ENCODE measurements at regions not wholly inside any gene's neighbourhood (a gene's known extent, or its start where the extent isn't known, plus 50 kb on each side); places are given as distances from the start of the nearest gene placed in this dataset.

GRCh38 chr3:80215191-80215590 lies 447.4 kb upstream of the ROBO1 start:
- FAIRE-seq (no peak), DNase-seq (ENCODE audit: insufficient read length) (no peak)
- no peak for TF ChIP-seq POLR2AphosphoS5 (IDR thresholded peaks at IDR 0.05; ENCODE audit: low read depth, low read length)
- TF ChIP-seq POLR2A (IDR thresholded peaks at IDR 0.05; ENCODE audit: low read depth, low read length), result no peak

DNA sequence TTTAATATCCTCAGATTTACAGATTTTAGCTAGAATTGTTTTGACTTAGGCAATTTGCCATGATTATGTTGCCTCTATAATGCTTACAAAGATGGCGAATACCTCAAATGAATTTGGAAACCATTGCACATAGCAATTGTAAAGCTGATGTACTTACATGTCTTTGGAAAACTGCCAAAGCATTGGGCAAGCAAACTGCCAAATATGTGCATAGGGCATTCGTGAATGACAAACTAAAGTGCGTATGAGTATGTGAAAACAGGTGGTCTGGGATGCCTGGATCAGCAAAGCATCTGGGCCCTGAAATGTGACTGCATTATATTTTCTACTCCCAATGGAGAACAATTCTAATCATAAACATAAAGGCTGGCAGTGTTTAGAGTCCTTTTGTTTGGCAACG lies 445.3 kb upstream of the ROBO1 start:
- TF ChIP-seq TAF1 (IDR thresholded peaks at IDR 0.05; ENCODE audit: borderline replicate concordance, low read depth, low read length) (no peak), POLR2A (IDR thresholded peaks at IDR 0.05; ENCODE audit: low read depth, low read length) (no peak), POLR2AphosphoS5 (IDR thresholded peaks at IDR 0.05; ENCODE audit: low read depth, low read length) (no peak)
- no peak for FAIRE-seq
- DNase-seq (ENCODE audit: insufficient read length), result no peak

- no peak for TF ChIP-seq POLR2A (IDR thresholded peaks at IDR 0.05; ENCODE audit: low read depth, low read length)
- DNase-seq (ENCODE audit: insufficient read length), result no peak
- FAIRE-seq, result no peak
Observed at GRCh38 chr3:80192936-80193335, 425.1 kb upstream of the ROBO1 start.

GRCh38 chr3:80190051-80190450 lies 422.3 kb upstream of the ROBO1 start:
- DNase-seq (ENCODE audit: insufficient read length), result no peak
- FAIRE-seq, result no peak

GRCh38 chr3:80187981-80188380 lies 420.2 kb upstream of the ROBO1 start:
- FAIRE-seq, result no peak
- no peak for DNase-seq (ENCODE audit: insufficient read length)
- TF ChIP-seq TAF1 (IDR thresholded peaks at IDR 0.05; ENCODE audit: borderline replicate concordance, low read depth, low read length) (no peak), POLR2A (IDR thresholded peaks at IDR 0.05; ENCODE audit: low read depth, low read length) (no peak), POLR2AphosphoS5 (IDR thresholded peaks at IDR 0.05; ENCODE audit: low read depth, low read length) (no peak)

More at GRCh38 chr3:80190051-80190450, 422.3 kb upstream of the ROBO1 start:
- TF ChIP-seq POLR2AphosphoS5 (IDR thresholded peaks at IDR 0.05; ENCODE audit: low read depth, low read length), result no peak
- no peak for TF ChIP-seq TAF1 (IDR thresholded peaks at IDR 0.05; ENCODE audit: borderline replicate concordance, low read depth, low read length)
- no peak for TF ChIP-seq POLR2A (IDR thresholded peaks at IDR 0.05; ENCODE audit: low read depth, low read length)

- no peak for TF ChIP-seq POLR2A (IDR thresholded peaks at IDR 0.05; ENCODE audit: low read depth, low read length)
- no peak for TF ChIP-seq POLR2AphosphoS5 (IDR thresholded peaks at IDR 0.05; ENCODE audit: low read depth, low read length)
- no peak for TF ChIP-seq TAF1 (IDR thresholded peaks at IDR 0.05; ENCODE audit: borderline replicate concordance, low read depth, low read length)
- DNase-seq (ENCODE audit: insufficient read length) (no peak), FAIRE-seq (no peak)
Observed at GRCh38 chr3:80159990-80160506, 392.2 kb upstream of the ROBO1 start.

DNA sequence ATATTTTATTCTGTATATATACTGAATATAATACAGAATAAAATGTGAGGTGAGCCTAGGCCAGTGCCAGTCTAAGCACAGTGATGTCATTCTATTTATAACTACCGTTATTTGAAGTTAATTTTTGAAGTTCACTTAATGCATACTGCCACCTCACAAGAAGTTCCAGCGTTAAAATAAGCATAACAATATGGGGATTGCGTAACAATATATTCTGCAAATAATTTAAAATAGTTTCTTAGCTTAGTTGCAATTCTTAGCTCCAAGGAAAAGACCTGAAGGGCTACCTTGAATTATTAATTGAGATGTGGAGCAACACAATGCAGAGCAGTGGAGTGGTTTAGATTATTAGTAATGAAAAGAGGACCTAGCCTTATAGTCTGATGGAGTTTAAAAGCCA lies 390.5 kb upstream of the ROBO1 start:
- no peak for FAIRE-seq
- no peak for DNase-seq (ENCODE audit: insufficient read length)
- no peak for TF ChIP-seq POLR2A (IDR thresholded peaks at IDR 0.05; ENCODE audit: low read depth, low read length)
- TF ChIP-seq TAF1 (IDR thresholded peaks at IDR 0.05; ENCODE audit: borderline replicate concordance, low read depth, low read length), result no peak
- TF ChIP-seq POLR2AphosphoS5 (IDR thresholded peaks at IDR 0.05; ENCODE audit: low read depth, low read length), result no peak

GRCh38 chr3:80157546-80157945 lies 389.7 kb upstream of the ROBO1 start:
- no peak for DNase-seq (ENCODE audit: insufficient read length)
- FAIRE-seq, result no peak
- TF ChIP-seq TAF1 (IDR thresholded peaks at IDR 0.05; ENCODE audit: borderline replicate concordance, low read depth, low read length) (no peak), POLR2AphosphoS5 (IDR thresholded peaks at IDR 0.05; ENCODE audit: low read depth, low read length) (no peak), POLR2A (IDR thresholded peaks at IDR 0.05; ENCODE audit: low read depth, low read length) (no peak)

DNA sequence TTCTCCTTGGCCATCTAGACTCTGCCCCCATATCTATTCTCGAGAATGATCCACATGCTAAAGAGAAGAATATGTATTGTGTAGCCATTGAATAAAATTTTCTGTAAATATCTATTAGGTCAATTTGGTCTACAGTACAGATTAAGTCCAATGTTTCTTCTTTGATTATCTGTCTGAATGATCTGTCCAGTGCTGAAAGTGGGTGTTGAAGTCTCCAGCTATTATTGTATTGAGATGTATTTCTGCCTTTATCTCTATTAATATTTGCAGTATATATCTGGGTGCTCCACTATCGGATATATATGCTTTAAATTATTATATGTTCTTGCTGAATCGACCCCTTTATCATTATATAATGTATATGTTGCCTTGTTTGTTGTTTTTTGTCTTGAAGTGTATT lies 384.9 kb upstream of the ROBO1 start:
- FAIRE-seq, result no peak
- TF ChIP-seq POLR2AphosphoS5 (IDR thresholded peaks at IDR 0.05; ENCODE audit: low read depth, low read length) (no peak), TAF1 (IDR thresholded peaks at IDR 0.05; ENCODE audit: borderline replicate concordance, low read depth, low read length) (no peak), POLR2A (IDR thresholded peaks at IDR 0.05; ENCODE audit: low read depth, low read length) (no peak)
- DNase-seq (ENCODE audit: insufficient read length), result no peak

DNA sequence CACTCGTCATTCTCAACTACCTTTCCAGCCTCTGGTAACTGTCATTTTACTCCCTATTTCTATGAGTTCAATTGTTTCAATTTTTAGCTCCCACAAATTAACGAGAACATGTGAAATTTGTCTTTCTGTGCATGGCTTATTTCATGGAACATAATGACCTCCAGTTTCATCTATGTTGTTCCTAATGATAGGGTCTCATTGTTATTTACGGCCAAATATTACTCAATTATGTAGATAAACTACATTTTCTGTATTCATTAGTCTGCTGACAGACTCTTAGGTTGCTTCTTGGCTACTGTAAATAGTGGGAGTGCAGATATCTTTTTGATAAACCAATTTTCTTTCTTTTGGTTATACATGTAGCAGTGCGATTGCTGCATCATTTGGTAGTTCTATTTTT lies 374.9 kb upstream of the ROBO1 start:
- TF ChIP-seq POLR2AphosphoS5 (IDR thresholded peaks at IDR 0.05; ENCODE audit: low read depth, low read length), result no peak
- no peak for TF ChIP-seq POLR2A (IDR thresholded peaks at IDR 0.05; ENCODE audit: low read depth, low read length)
- TF ChIP-seq TAF1 (IDR thresholded peaks at IDR 0.05; ENCODE audit: borderline replicate concordance, low read depth, low read length), result no peak
- DNase-seq (ENCODE audit: insufficient read length), result no peak
- no peak for FAIRE-seq

DNA sequence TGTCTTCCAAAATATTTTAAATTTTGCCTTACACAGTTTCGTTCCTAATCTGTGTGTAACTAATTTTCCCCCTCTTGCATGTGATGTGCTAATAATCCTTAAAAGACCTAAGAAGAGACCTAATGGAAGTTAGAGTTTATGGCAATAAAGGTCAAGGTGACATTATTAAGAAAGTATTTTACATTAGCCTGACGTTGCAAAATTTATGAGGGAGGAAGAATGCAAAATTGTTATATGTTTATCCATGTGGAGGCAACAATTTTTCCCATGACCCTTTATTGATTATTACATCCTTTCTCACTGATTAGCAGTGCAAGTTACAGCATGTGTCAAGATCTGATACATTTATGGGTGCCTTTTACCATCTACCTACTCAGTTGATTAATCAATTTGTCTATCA lies 373.8 kb upstream of the ROBO1 start:
- TF ChIP-seq POLR2A (IDR thresholded peaks at IDR 0.05; ENCODE audit: low read depth, low read length), result no peak
- TF ChIP-seq TAF1 (IDR thresholded peaks at IDR 0.05; ENCODE audit: borderline replicate concordance, low read depth, low read length), result no peak
- no peak for TF ChIP-seq POLR2AphosphoS5 (IDR thresholded peaks at IDR 0.05; ENCODE audit: low read depth, low read length)
- FAIRE-seq (no peak), DNase-seq (ENCODE audit: insufficient read length) (no peak)

DNA sequence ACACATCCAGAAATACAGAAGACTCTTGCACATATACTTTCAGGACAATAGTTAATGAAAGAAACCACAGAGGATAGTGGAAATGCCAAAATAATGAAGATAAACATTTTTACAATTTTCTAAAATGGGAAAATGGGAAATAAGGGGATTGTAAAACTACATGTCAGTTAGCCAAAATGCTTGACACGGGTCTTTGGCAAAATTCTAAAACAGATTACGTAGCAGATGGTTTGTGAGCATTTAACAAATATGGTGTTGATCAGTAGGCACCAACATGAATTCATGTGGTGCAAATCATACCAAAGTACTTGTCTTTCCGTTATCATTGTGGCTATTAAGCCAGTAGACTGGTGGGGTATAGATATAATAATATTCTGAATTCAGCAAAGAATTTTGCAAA lies 348.5 kb upstream of the ROBO1 start:
- no peak for TF ChIP-seq TAF1 (IDR thresholded peaks at IDR 0.05; ENCODE audit: borderline replicate concordance, low read depth, low read length)
- no peak for TF ChIP-seq POLR2A (IDR thresholded peaks at IDR 0.05; ENCODE audit: low read depth, low read length)
- TF ChIP-seq POLR2AphosphoS5 (IDR thresholded peaks at IDR 0.05; ENCODE audit: low read depth, low read length), result no peak
- no peak for DNase-seq (ENCODE audit: insufficient read length)
- no peak for FAIRE-seq

DNA sequence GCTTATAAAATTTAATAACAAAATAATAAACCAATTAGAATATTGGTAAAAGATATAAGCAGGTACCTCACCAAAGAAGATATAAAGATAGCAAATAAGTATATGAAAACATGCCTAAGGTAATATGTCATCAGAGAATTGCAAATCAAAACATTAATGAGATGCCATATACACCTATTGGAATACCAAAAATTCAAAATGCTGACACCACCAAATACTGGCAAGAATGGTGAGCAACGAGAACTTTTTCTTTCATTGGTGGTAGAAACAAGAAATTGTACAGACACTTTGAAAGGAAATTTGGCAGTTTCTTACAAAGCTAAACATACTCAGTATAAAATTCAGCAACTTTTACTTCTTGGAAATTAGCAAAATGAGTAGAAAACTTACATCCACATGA lies 346.9 kb upstream of the ROBO1 start:
- FAIRE-seq, result no peak
- no peak for DNase-seq (ENCODE audit: insufficient read length)
- TF ChIP-seq TAF1 (IDR thresholded peaks at IDR 0.05; ENCODE audit: borderline replicate concordance, low read depth, low read length) (no peak), POLR2A (IDR thresholded peaks at IDR 0.05; ENCODE audit: low read depth, low read length) (no peak), POLR2AphosphoS5 (IDR thresholded peaks at IDR 0.05; ENCODE audit: low read depth, low read length) (no peak)
